SU-DHL-6 (cell line): ENCODE measurements at regions not wholly inside any gene's neighbourhood (a gene's known extent, or its start where the extent isn't known, plus 50 kb on each side); places are given as distances from the start of the nearest gene placed in this dataset.

Experiments used
- CTCF ChIP-seq: fragments of 200-600 bp; sonication (generic); IDR thresholded peaks from one replicate; pipeline ENCODE4 v1.5.1; 2017; ENCODE audit warnings: antibody characterized with exemption, mild to moderate bottlenecking, low read length, moderate library complexity; ENCODE audit not compliant: insufficient read depth, poor library complexity, severe bottlenecking
- EZH2phosphoT487 ChIP-seq: fragments of 200-600 bp; sonication (generic), shearing (Covaris generic); conservative IDR thresholded peaks from 2 replicates; pipeline ENCODE4 v1.6.1; 2018; ENCODE audit warnings: mild to moderate bottlenecking, antibody characterized with exemption, low read length, moderate library complexity, mixed read lengths

GRCh38 chr12:115815924-115816323 is 461.6 kb downstream of the MED13L start:
- TF ChIP-seq CTCF (no peak), EZH2phosphoT487 (no peak)
